Urothelium cell line (cell line): ENCODE measurements at regions not wholly inside any gene's neighbourhood (a gene's known extent, or its start where the extent isn't known, plus 50 kb on each side); places are given as distances from the start of the nearest gene placed in this dataset.

ENCODE experiments used
- DNase-seq: peaks from one replicate; pipeline ENCODE4 v3.0.0; 2011; ENCODE audit warnings: low spot score, mixed read lengths
- FAIRE-seq: peaks from 2 replicates; lab custom pipeline; 2011; peaks lifted over from hg19 to GRCh38; lab: Jason Lieb, UNC

DNA sequence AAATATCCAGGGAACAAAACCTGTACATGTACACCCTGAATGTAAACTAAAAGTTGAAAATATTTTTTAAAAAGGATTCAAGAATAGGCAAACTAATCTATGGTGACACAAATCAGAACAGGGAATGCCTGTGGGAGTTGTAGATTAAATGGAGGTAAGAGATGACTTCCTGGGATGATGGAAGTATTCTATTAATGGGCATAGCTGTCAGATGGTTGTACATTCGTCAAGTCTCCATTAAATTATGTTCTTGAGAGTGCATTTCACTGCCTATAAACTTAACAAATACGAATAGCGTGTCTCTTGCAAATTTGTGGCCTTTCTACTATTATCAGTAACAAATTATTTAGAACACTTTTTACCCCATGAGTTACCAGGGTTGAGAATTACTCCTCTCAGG is 207.0 kb downstream of the HNMT start:
- no peak for FAIRE-seq
- DNase-seq, result no peak

DNA sequence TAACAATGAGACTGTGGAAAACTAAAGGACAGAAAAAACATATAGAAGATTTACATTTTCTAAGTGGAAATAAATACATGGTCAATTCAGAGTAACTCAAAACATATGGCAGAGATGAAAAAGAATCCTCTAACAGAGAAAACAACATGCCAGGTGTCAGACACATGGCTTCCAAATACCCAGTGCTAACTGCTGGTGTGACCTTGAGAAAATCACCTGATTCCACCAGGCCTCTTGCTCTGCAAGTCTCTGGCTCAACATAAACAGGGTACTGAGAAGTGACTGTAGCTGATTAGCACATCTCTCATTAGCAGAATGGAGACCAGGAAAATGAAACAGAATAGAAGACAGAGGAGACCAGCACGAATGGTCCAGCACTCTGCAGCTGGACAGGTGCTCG is 210.8 kb downstream of the HNMT start:
- no peak for DNase-seq
- no peak for FAIRE-seq

DNA sequence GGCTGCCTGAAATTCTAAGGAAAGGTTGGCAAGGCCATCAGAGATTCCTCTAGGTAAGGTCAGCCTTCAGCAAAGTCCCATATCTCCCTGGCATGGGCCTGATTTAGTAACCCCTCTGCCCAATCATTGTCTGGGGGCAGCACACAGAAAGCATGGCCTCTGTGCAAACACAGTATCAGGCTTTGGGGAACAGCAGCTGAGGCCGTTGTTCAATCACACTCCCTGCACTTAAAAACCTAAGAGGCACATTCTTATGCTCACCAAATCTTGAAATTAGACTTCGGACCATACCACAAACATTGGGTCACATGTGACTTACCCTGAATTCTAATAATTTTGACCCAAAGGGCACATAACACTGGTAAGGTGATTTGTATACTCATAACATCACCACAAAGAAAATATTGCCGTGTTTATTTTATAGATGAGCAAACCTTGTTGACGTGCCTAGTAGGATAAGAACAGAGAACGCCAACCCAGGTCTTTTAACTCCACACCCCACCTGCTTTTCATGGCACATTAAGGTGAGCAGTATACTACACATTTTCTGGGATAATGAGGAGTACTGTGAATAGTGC is 212.7 kb downstream of the HNMT start:
- FAIRE-seq, result no peak
- no peak for DNase-seq

DNA sequence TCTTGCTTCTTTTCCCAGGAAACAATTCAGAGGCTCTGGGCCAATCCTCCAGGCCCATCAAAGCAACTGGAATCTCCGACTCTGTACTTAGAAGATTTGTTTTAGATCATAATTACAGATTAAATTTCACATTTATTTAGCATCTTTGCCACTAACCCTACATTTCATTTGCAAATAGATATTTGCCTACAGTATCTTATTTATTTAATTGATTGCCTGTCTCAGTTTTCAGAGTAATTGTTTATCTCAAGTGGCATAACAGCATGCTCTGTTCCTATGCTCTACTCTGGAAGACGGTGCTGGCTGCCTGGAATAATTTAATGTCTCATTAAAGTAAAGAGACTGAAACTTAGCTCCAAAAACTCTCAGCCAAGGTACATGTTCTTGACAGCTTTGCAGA is 213.4 kb downstream of the HNMT start:
- FAIRE-seq, result no peak
- no peak for DNase-seq

DNA sequence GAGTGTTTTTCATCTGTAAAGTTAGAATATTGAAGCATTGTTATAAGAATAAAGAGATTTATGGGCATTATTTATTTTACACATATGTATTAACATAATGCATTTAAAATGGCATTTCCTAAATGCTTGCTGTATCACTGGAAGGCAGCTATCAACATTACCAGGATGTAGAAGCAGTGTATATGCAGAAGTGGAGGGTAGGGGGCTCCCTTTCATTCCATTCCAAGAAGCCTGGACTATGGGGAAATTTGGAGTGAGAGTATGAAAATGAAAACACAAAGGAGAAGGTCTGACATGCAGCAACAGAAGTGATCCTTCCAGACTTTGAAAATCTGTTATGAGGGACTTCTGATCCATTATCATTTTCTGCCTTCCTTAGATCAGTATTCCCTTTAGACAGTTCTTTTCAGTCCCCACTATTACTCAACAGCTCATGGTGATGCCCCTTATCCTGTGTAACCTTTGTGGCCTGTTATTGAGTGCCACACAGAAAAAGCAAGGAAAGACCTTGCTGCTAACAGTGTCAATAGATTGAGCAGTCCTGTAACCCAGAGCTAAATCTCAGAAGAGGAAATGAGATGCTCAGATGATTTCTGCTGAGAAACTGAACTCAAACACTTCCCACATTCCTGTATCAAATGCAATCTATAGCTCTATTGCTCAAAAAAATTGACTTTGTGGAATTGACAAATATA is 216.6 kb downstream of the HNMT start:
- FAIRE-seq (no peak), DNase-seq (no peak)

DNA sequence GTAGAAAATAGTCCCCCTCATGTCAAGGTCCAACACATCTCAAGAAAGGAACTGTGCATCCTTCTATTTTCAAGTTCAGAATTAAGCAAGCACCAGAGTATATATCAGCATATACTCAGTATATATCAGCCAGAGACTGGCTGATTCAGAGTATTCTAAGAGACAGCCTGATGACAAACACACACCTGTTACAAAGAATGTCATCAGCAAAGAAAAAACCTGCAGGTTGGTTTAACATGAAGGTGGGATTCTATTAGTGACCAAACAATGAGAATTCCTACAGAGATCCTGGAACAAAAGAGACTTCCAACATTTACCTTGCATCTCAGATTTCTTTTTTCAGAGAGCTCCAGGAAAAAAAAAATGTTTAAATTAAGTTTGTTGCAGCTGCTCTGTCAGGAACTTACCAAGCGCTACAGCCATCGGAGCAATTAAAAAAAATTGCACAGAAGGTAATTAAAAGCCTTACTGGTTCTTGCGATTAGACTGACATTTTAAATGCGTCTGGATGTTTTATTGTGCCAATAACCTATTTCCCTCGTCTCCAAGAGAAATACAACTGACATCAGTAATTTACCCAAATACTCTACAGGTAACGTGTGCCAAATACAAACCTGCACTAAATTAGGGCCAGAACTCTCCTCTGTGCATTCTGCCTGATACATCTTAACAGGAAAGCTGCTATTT is 218.1 kb downstream of the HNMT start:
- DNase-seq (no peak), FAIRE-seq (no peak)

DNA sequence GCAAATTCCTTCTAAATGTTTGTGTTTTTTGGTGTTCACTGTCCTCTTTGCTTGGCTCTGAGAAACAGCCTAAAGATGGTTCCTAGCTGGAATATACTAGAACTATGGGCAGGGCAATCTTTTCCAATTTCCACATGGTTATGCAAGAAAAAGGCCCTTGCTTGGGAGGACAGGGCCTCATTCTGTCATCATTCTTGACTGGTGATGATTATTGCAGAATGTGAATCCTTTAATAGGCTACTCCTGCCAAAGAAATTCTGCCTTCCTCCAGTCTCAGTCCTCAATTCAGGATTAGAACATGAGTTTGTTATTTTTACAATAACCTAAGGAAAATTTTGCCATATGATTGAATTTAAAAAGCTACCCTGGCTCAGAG is 218.7 kb downstream of the HNMT start:
- DNase-seq (no peak), FAIRE-seq (no peak)

DNA sequence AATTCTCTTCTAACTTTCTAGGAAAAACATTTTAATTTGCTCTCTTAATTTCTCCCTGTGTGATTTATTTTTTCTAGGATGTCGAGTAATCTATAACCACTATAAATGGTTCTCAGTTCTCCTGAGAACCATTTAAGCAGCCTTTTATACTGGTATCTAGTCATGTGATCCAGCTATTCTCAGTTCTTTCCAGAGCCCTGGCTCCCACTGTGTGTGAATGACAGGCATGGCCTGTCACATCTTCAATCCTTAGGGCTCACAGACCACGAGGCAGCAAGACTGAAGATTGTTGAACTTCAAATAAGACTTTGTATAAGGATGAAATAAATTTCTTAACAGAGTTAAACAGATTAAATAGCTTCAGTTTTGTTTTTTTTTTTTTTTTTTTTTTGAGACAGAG is 219.4 kb downstream of the HNMT start:
- FAIRE-seq (no peak), DNase-seq (no peak)

DNA sequence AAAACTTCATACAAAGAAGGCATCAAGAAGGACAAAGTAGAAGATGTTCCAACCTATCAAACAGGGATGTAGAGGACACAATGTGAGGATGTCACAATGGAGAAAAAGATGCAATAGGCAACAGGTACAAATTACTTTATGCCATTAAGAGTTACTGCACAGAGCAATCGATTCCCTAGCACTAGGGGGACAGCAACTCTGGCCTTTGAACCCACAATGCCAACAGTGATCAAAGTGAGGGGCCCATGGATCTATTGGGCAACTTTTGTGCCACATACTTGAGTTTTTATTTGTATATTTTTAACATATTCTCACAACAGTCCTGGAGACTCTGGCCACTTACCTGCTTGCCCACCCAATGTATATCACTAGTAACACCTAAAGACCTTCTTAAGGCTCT is 220.2 kb downstream of the HNMT start:
- no peak for FAIRE-seq
- DNase-seq, result no peak

DNA sequence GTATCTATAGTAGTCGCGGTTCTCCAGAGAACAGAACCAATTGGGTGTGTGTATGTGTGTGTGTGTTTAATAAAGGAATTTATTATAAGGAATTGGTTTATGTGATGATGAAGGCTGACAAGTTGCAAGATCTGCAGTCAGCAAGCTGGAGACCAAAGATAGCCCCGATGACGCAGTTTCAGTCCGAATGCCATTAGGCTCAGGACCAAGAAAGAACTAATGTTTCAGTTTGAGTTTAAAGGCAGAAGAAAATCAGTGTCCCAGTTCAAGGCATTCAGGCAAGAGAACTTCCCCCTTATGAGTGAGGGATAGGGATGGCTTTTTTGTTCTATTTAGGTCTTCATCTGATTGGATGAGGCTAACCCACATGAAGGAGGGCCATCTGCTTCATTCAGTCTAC is 221.6 kb downstream of the HNMT start:
- DNase-seq (no peak), FAIRE-seq (no peak)

DNA sequence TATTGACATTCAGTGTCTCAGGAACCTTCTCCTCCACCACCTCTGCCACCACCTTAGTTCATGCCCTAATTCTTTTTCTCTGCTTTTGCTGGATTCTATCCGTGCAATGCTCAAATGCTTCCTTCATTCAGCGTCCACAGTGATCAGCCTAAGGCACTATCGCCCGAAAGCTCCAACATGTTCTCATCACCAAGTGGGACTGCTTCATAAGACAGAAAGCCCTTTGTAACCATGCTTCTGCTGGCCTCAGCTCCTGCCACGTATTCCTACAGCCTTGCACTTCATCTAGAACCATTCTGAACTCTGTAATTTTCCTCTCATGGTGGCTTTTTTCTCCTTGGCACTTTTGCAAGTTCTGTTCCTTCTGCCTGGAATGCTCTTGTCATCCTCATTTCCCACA is 222.9 kb downstream of the HNMT start:
- FAIRE-seq (no peak), DNase-seq (no peak)

DNA sequence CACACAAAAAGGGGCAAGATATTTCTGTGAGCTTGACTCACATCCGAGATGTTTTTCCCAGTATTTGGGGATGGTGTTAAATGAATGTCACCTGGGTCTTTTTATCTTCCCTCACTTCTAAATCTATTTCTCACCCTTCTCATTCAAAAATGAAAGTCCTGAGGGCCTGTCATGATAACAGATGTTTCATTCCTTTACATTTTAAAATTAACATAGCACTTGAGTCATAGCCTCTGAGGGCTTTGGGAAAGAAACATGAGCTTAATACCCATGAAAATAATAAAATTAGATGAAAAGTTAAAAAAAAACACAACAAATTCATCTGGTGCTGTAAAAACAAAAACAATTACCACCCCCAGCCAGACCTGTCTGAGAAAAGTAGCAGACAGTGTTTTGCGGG is 226.7 kb downstream of the HNMT start:
- FAIRE-seq (no peak), DNase-seq (no peak)

DNA sequence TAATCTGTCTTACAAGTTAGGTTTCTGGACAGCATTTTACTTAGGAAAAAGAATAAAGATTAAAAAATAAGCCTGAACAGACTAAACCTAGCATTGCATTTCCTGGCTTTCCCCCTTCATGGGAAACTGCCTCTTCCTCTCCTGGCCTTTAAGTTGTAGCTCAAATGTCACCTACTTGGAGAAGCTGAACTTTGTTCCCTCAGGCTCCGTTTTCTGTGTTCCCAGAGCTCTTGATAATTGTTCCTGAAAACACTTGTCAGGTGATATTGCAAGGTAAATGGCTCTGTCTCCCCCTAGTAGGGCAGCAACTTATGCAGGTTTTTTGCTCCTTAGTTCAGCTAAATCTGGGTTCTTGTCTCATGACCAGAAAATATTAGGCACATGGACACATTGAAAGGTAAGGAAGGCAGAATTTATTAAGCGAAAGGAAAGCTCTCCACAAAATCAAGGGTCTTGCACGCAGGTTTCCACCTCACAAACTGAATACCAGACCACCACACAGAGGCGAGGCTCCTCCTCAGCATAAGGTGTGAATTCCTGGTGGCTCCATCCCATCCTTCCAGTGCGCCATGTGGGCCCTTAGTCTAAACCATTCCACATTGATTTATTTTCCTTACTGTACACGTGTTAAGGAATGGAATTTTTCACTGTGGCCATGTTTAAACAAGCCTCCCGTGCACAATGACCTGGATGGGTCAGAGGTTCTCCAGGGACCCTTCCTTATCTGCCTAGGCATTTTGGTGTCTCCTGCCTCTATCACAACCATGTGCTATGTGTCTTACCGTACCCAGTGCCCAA is 229.3 kb downstream of the HNMT start:
- no peak for DNase-seq
- FAIRE-seq, result no peak

DNA sequence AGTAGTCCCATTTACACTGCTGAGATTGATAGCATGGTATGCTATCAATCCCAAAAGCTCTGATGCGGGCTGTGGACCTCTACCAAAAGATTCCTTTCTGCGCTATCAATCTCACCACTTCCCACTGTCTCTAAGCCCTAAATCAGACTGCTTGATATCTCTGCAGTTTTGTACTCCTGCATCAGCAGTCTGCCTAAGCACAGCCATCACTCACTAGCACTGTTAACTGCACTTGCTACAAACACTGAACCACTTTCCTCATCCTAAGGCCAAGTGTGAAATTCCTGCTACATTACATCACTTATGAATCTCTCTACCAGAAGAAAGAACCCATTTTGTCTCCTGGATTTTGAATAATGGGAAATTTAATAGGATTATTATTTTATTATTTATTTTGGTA is 237.0 kb downstream of the HNMT start:
- FAIRE-seq (no peak), DNase-seq (peak; percentile 13)

DNA sequence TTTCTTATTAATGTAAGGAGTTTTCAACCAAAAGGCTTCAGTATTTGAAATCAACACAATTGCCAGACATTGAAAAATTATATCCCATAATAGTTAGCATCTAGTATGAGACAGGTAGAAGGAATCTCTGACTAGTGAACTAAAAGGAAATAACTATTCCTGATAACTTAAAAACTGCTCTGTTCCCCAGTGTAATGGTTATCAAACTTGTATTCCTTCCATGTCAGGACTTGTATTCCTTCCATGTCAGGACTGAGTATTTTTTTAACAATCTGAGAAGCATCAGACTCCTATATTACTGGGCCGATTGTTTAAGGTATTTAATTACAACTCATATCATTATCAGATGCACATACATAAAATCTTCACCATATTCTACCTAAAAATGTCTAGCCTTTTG is 238.5 kb downstream of the HNMT start:
- no peak for FAIRE-seq

DNA sequence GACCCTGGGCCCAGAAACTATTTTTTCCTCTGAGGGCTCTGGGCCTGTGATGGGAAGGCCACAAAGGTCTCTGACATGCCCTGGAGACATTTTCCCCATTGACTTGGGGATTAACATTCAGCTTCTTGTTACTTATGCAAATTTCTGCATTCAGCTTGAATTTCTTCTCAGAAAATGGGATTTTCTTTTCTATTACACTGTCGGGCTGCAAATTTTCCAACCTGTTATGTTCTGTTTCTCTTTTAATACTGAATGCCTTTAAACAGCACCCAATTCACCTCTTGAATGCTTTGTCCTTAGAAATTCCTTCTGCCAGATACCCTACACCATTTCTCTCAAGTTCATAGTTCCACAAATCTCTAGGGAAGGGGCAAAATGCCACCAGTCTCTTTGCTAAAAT is 241.0 kb downstream of the HNMT start:
- no peak for DNase-seq
- FAIRE-seq, result no peak

More for the DNA sequence above, 238.5 kb downstream of the HNMT start:
- DNase-seq, result no peak

DNA sequence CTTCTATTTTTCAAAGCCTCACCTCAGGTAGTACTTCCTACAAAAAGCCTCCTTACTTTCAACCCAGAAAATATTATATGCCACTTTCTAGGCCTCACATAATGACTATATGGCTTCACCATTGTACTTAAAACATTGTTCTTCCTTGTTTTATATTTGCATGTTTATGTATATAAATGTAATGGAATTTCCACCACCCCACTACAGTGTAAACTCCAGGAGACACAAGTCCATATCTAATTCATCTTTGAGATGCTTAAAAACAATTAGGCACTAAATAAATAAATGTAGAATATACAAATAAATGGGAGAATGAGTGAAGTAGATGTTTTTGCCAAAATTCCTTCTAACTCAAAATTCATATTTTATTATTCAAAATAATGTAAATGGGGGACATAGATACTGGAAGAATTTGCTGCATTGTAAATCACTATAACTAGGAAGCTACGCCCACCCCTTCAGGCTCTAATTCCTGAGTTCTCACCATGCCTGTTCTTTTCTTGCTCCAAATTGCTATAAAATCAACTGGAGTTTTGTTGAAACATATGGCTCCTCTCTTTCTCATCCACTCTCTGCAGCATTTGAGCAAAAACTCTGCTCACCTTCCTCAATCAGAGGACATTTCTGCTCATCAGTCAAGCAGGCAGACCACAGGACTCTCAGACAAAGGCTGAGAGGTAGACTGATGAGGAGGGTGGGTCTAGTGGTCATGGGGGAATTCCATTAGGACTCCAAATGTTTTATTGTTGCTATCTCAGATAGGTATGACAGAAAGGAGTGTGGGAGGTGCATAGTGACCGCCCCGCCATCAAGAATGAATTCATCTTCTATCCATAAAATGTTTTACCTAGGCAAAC is 243.0 kb downstream of the HNMT start:
- FAIRE-seq (no peak), DNase-seq (no peak)

DNA sequence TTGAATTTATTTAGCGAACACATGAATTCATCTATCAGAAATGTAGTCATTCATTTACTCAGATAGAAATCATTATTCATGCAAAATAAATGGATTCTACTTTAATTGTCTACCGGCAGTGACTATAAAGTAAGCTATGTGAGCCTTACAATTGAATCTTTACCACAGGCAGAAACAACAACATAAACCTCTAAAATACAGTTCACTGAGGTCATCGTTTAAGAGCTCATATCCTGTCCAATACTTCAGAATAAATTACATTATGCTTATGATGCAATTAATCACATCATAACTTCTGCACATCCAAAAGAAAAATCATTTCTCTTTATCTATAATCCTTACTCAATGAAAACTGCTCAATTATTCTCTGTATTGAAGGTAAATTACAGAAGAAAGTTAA is 244.7 kb downstream of the HNMT start:
- DNase-seq, result no peak
- FAIRE-seq, result no peak

DNA sequence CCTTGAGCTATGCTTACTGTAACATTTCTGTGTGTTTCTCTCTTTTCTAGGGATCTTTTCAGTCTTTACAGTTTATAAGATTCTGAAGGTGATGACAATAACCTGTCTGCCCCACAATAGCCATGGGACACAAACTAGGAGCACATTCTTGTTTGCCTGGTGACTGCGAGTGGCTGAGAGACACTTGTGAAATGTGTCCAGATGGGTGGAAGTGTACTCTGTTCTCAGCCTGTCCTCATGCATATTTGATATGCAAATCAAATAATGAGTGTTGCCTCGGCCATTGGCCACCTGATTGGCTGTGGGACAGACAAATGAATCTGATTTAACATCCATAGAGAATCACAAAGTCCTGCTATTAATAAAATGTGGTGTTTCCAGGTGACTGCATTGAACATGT is 246.2 kb downstream of the HNMT start:
- no peak for FAIRE-seq
- no peak for DNase-seq

DNA sequence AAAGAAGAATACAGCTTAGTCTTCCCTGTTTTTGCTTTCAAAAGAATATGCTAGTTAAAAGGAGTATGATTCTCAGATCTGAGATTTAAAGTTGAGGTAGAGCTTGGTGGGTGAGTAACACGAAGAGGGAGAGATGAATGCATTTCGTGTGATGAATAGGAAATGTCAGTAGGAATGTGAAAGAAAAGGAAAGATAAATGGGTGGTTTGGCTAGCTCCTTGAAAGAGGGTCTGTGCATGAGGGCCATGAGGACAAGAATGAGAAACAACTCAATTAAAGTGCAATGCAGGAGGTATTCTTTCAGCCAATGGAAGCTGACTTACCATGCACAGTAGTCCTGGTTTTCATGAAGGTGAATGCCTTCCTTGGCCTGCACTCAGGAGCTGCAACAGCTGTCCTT is 248.2 kb downstream of the HNMT start:
- DNase-seq (no peak), FAIRE-seq (no peak)

DNA sequence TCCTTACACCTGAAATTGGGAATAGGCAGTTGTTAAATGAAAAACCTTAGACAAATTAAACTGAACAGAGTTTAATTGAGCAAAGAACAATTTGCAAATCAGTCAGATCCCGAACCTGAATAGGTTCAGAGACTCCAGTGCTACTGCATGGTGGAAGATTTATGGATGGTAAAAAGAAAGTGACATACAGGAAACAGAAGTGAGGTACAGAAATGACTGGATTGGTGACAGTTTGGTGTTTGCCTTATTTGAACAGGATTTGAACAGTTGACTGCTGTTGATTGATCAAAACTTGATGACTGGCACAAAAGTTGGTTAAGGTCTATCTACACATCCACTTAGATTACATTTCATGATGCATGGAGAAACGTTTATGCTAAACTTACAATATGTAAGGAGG is 248.8 kb downstream of the HNMT start:
- no peak for DNase-seq
- no peak for FAIRE-seq
